GM18858 (cell line): ENCODE measurements at regions not wholly inside any gene's neighbourhood (a gene's known extent, or its start where the extent isn't known, plus 50 kb on each side); places are given as distances from the start of the nearest gene placed in this dataset.
"Not testable (repeated sequence)": the region's sequence is repeated elsewhere in the genome, so short reads cannot be mapped to it uniquely, and the experiment has no call there.

Experiments
- ATAC-seq: cut with Tn5 transposase; IDR thresholded peaks from one replicate; pipeline ENCODE4 v1.9.1; 2021; ENCODE audit not compliant: unreplicated experiment

DNA sequence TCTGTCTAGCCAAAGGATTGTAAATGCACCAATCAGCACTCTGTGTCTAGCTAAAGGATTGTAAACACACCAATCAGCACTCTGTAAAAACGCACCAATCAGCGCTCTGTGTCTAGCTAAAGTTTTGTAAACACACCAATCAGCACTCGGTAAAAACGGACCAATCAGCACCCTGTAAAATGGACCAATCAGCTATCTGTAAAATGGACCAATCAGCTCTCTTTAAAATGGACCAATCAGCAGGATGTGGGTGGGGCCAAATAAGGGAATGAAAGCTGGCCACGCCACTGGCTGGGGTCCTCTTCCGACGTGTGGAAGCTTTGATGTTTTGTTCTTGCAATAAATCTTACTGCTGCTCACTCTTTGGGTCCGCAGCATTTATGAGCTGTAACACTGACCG lies 151.1 kb upstream of the SPTLC3 start:
- not testable (repeated sequence) for ATAC-seq

DNA sequence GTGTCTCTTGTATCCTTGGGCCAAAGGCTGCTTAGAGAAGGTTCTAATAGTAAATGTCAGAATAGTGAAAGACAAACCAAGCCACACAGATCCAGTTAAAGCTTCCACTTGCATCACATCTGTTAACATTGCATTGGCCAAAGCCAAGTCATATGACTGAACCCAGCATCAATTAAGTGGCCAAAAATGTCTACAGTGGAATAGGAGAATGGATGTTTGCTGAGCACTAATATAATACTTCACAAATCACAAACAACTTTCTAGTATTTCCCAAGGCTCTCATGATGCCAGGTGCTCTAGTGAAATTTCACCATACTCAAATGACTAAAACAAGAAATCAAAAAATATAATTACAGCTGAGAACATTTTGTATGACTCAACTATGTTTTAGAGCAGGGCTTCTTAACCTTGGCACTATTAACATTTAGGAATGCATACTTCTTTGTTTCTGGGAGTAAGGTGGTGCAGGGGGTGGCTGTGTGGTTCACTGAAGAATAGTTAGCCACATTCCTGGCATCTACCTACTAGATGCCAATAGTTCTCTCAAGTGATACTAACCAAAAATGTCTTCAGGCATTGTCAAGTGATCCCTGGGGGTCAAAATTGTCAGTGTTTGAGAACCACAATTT lies 148.0 kb upstream of the SPTLC3 start:
- no peak for ATAC-seq

DNA sequence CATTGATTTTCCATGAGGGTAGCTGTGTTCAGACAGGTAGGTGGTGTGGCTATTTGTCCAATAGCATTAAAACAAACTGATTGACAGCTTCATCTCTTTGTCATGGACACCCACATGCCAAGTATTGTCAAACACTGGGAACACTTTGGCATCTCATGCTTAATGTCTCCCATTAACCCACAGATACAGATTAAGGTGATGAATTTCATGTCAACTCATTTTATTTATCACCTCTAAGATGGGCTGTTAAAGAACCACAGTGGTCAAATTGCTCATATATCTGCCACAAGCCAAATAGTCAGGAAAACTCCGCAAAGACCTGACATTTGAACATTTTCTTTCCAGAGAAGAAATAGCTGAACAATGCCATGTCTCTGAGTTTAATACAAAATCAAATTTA lies 139.1 kb upstream of the SPTLC3 start:
- no peak for ATAC-seq

DNA sequence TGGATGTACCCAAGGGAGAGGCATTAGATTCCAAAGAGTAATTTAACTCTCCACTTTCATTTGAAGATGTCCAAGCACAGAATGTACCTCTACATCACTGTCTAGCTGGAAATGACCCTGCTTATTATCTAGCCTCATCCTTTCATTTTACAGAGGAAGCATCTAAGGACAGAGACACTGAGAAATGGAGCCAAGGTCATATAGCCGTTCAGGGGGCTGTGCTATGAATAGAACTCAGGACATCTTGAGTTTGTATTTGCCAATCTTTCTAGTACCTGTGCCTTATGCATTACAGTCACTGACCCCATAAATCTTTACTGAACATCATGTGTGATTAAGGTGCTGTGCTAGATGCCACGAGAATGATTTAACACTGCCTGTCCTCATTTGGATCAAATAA lies 138.2 kb upstream of the SPTLC3 start:
- ATAC-seq, result no peak

DNA sequence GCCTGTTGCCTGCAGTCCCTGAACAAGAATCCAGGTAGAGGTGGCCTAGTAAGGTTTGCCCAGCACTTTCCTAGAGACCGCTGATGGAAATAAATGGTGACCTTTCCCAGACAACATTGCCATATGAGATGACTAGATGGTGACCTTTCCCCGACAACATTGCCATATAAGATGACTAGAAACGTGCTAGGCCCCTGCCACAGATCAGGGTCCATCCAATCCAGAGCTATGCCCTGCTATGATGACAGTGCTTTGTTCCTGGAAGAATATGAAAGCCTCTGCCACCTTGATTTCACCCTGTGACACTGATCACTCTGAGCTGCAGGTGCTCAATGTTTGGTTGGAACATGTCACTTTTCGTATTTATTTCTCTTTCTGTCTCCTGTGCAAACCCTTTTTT lies 133.8 kb upstream of the SPTLC3 start:
- ATAC-seq, result no peak

DNA sequence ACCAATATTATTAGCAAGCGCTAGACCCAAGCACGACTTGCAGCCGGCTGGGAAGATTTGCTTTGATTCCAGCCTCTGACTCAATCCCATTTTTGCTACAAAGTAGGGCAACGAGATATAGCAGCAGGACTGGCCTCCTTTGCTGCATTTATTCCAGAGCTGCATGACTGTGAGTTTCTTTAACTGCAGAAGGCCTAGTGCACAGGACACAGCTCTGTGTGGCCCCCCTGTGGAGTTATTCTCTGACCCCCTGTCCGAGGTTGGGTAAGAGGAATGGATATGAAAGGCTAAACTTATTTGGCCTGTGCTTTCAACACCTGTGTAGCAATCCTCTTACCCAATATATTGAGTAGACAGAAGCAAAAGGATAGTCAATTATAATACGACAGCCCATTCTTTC lies 133.3 kb upstream of the SPTLC3 start:
- ATAC-seq, result no peak

DNA sequence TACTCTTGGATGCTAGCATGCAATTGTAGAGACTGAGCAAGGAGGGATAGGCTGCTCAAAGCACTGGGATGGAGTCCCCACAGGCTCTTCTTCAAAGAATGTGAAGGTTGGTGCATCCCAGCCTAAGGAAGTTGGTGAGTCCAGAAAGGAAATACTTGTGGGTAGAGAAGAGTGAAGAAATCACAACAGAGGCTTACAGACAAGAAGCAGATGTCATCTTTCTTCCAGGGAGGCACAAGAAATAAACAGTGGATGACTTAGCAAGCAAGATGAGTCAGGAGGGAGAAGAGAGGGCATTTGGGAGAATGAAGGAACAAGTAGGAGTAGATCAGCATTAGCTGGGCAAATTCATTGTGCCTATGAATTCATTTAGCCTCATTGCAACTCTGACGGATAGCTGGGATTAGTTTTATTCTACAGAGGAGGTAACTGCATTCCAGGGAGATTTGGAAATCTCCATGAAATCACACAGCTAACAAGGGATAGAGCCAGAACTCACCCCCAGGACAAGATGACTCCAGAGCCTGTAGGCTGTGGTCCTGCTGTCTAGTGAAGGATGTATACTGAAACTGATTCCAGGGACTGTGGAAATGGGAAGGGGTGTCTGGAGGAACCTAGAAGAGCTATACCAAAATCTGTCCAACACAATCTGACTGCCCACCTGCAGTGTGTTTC lies 125.8 kb upstream of the SPTLC3 start:
- ATAC-seq, result no peak

DNA sequence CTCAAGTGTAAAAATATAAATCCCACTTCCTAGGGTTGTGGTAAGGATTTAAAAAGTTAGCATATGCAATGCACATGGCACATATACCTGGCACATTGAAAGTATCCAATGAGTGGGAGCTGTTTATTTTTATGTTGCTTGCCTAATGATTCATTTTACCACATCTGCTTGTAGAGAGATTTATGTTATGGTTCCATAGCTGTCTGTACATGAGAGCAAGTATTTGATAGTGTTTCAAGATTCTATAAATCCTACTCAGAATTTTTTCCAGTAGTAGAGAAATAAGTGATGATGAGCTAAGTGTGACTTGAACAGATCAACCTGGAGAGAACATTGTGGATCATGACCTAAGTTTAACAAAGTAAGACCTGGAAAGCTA lies 125.3 kb upstream of the SPTLC3 start:
- ATAC-seq, result no peak

DNA sequence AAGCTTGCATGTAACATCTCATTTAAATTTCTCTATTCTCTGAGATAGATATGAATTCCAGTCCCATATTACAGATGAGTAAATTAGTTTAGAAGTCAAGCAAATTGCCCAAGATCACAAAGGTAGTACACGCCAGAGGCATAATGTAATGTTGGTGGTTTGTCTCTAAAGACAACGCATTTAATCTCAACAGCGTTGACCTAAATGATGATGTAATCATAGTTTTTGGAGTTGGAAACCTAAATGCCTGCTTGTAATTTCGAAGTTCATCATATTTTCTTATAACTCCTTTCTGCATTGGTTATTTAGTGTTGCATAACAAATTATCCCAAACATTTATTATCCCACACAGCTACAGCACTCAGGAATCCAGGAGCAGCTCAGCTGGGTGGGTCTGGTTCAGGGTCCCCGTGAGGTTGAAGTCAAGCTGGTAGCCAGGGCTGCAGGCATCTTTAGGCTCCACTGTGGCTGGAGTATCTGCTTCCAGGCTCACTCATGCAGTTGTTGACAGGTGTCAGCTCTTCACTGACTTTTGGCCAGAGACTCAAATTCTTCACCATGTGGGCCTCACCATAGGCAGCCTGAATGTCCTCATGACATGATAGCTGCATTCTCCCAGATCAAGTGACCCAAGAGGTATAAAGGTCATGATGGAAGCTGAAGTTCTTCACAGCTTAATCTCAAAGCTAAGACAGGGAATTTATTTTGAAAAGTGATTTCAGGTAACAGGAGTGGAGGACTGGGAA lies 122.0 kb upstream of the SPTLC3 start:
- no peak for ATAC-seq

DNA sequence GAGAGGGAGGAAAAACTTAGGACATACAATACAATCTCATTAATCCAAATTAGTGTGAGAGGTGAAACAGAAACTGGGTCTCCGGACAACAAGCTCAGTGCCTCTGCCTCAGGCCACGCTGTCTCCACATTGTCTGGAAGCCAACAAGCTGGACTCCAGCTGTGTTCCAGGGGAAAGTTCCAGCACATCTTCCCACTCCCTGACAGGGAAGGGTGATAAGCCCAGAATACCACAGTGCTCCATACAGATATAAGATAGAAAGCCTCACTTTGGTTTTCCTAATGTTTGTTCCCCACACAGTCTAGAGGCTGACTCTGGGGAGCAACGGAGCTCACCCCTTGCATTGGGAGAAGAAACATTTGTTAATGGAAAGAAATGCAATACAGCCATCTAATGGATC lies 117.1 kb upstream of the SPTLC3 start:
- ATAC-seq, result no peak

DNA sequence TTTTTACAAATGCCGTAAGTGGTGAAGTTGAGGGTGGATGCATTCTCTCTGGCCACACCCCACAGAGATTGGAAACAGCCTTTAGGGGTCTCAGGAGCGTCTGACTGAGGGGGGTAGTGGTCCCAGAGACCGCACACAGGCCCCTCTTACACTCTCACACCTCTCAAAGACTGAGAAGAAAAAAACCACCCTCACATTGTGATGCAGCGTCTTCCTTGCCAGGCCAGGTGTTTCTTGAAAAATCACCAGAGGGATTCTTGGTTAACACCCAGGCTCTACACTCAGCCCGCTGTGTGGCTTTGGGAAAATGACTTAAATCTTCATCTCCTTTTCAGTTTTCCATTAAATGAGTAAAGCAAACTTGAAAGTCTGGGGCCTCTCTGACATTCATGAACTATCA lies 115.8 kb upstream of the SPTLC3 start:
- no peak for ATAC-seq

DNA sequence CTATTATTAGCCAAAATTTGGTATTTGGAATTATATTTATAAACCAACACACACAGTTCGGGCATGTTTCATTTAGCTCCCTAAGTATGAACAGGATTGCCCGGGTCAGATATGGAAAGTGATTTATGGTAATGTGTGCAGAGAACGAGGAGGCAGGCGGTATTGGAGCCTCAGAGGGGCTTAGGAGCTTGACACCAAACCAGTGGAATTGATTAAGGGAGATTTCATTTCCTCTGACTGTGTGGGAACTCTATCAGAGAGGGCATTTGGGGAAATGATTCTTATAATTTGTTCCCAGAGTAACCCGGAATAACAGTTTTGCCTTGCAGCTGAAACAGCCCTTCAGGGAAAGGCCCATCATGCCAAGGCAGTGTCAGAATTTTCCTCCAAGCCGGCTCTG lies 115.1 kb upstream of the SPTLC3 start:
- ATAC-seq, result no peak

DNA sequence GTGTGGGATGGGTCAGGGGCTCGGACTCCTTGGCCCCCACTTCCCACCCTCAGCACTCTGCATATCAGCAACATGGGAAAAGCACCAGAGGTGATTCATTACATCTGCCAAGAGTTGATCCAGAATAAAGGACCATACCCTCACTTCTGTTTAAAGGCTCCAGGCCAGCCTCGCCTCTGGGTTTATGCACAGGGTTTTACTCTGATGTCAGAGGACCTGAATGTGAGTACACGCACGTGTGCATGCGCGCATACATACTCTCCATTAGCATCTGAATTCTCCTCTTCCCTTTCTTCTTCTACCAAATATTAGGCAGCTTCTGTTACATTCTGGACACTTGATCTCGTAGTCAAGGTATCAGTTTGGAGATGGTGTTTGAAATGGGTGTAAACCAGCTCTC lies 114.7 kb upstream of the SPTLC3 start:
- ATAC-seq, result no peak

DNA sequence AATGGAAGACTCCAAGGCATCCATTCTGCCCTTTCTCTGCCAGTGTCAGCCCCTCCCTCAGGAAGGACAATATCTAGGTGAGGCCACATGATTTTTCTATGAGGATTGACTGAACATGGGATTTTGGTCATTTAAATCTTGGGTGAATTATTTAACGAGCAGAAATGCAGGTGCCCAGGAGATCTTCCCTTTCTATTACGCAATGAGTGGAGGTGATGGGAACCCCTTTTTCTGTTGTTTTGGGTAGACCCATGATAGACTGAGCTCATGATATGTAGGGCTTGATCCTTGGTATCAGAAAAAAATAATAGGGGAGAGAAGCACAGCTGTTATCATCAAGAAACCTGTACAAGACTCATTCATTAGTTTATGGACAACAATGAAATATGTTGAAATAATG lies 112.6 kb upstream of the SPTLC3 start:
- no peak for ATAC-seq

DNA sequence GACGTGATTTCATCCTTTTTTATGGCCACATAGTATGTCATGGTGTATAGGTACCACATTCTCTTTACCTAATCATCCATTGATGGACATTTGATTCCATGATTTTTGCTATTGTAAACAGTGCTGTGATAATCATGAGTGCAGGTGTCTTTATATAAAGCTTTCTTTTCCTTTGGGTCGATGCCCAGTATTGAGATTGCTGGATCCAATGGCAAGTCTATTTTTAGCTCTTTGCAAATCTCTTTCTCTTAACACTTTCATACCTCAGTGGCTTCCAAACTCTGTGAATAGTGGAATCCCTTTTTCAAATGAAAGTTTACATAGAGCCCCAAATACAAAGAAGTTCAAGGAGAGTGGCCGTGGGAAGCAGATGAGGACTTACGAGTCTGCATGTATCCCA lies 105.8 kb upstream of the SPTLC3 start:
- no peak for ATAC-seq

DNA sequence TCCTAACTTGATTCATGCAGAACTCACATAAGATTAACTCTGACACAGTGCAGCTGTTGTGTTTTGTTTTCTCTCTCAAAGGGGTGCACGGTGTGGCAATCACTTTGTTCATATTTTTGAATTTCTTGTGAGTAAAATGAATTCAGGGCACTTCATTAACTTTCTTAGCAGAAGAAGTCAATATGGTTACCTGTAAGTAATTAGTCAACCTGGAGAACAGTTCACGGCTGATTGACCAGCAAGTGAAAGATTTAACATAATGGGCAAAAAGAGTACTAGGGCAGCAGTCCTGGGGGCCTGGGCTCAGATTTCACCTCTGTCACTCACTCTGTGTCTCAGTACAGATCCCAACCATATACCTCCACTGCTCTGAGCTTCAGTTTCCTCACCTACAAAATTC lies 102.4 kb upstream of the SPTLC3 start:
- ATAC-seq, result no peak

DNA sequence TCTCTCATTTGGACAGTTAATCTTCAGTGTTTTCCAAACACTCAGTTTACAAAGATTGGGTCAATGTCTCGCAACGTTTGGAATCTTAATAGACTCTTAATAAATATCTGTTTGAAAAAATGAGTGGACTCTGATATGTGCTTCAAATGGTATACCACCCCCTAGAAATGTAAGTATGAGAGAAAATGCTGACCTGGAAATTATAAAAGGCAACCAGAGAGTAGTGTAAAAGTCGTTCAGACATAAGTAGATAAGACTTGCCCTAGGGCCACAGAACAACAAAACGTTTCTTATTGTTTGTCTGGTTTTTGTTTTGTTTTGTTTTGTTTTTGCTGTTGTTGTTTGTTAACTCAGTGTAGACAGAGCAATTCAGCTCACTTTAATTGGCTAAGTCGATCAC lies 97.4 kb upstream of the SPTLC3 start:
- ATAC-seq, result no peak

DNA sequence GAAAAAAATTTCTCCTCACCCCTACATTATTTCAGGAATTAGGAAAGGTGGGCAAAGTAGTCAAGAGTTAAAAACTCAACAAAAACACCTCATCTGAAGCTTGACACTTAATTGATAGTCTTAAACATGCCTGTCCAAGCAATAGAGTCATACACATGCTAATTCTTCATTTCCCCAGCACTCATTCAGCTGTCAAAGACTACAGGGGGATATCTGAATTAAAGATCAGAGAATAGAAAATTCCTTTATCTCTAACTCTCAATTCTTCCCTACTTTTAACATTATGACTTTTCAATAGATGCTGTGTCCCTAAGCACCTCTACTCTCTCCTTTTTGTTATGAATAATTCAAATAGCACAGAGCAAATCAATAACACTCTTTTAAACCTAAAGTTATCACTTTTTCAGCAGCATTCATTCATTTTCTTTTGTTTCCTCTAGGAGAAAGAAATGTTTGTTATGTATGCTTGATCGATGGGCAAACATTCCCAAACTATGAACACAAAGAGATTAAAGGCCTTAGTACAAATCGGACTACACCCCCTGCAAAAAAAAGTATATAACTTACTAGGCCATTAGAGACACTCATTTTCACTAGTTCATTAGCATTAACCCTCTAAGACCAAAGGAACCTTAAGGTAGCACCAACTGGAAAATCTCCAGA lies 94.9 kb upstream of the SPTLC3 start:
- no peak for ATAC-seq

DNA sequence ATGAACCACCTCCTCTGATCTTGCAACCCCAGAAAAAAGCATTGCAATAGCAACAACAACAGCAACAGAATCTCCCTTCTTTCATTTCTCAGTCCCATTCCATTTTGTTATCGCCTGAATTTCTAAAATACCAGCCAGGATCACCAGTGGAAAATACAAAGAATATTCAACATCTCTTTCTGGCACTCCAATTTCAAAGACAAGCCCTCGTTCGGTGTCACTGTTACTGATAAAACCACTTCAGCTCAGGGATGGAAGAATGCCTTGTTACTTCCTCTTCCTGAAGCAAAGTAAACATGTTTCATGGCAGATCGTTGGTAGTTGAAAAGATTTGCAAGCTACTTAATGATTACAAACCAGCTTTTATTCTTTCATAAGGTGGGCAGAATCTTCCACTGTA lies 94.0 kb upstream of the SPTLC3 start:
- ATAC-seq, result no peak

DNA sequence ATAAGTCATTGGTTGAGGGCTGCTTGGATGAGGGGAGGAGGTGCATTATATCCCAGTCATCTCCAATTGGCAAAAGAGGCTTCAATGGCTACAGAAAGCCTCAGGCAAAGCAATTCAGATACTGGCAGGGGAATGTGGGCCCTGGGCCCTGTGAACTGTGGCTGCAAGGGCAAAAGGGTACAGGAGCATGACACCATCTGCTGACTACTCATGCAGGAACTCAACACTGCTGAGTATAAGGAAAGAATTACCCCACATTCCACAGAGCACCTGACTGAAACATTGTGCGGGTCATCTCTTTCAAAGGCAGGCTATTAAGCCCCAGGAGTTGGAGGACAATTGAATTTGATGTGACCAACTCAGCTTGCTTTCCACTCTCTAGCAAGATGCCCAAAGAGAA lies 92.1 kb upstream of the SPTLC3 start:
- no peak for ATAC-seq

DNA sequence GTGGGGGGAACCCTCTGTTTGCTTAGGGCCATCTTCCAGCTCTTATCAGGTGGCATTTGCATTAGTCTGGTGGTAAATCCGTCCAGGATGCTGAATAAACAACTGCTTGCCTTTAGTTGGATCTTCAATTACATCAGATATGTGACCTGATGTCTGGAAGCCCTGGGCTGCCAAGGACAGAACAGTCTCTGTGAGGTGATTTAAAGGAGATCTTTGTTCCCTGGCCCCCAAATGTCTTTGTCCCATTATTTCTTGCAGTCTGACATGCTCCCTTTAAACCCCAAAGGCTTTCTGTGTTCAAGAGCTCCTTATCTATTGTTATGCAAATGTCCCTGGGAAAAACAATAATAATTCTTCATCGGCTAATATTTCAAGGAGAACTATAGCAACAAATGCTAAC lies 84.6 kb upstream of the SPTLC3 start:
- no peak for ATAC-seq

DNA sequence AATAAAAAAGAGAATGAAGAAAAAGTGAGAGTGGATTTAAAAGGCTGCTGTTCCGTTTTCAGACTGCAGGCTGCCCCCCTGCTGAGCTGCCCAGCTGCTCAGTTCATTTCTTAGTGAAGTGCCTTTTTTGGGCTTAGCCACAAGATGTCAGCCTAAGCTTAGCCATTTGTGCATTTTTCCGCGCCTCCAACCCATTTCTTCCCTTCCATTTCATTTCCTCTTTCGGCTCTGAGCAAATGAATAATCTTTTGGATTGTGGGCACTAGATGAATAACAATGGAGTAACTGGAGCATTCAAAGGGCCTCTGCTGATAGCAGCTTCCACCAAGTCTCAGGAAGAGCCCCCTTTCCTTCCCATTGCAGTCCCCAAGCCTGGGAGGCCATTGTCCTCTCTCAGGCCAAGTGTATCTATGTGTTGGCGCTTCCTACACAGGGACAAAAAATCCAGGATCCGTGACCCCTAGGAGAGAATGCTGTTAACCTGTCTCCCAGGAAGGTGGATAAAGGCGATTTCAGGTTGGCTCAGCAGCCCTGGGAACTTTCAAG lies 83.5 kb upstream of the SPTLC3 start:
- ATAC-seq, result peak; percentile 95
